ENCODE measurements at regions not wholly inside any gene's neighbourhood (a gene's known extent, or its start where the extent isn't known, plus 50 kb on each side); places are given as distances from the start of the nearest gene placed in this dataset.

- TF ChIP-seq CTCF (IDR thresholded peaks at IDR 0.05) (no peak), POLR2A (IDR thresholded peaks at IDR 0.05) (no peak)
Observed at GRCh38 chr2:153214337-153214736, 264.2 kb downstream of the RPRM start.

Measured in Peyer's patch (tissue), 4 donors.